Vagina (tissue), 2 donors: ENCODE measurements at regions not wholly inside any gene's neighbourhood (a gene's known extent, or its start where the extent isn't known, plus 50 kb on each side); places are given as distances from the start of the nearest gene placed in this dataset.
"Not testable (repeated sequence)": the region's sequence is repeated elsewhere in the genome, so short reads cannot be mapped to it uniquely, and the experiment has no call there.

Experiments used
- DNase-seq, 2 donors: peaks; one replicate each; pipeline ENCODE4 v3.0.0-alpha.2; 2017; ENCODE audit errors: extremely low spot score in 2 of 2
- H3K27ac ChIP-seq: fragments of 200-600 bp; sonication (generic); one replicate; pipeline ENCODE4 v1.5.1; 2019
- H3K27me3 ChIP-seq: fragments of 200-600 bp; sonication (generic); one replicate; pipeline ENCODE4 v1.5.1; 2019
- H3K36me3 ChIP-seq, 2 donors: fragments of 200-600 bp; sonication (generic); one replicate each; pipeline ENCODE4 v1.5.1; 2017 to 2019
- H3K4me1 ChIP-seq: fragments of 200-600 bp; sonication (generic); one replicate; pipeline ENCODE4 v1.5.1; 2019
- H3K4me3 ChIP-seq, 2 donors: fragments of 200-600 bp; sonication (generic); 1 replicate in 1 of 2; 2 replicates in 1 of 2; pipeline ENCODE4 v1.5.1; 2016 to 2019
- H3K9me3 ChIP-seq: fragments of 200-600 bp; sonication (generic); one replicate; pipeline ENCODE4 v1.5.1; 2019
- POLR2A ChIP-seq, 2 donors: fragments of 450-650 bp; IDR thresholded peaks; one replicate each; pipeline ENCODE4 v1.6.1; 2017; ENCODE audit warnings: antibody characterized with exemption in 2 of 2, mild to moderate bottlenecking in 2 of 2, moderate library complexity in 2 of 2
- POLR2AphosphoS5 ChIP-seq, 2 donors: sonication (generic); formaldehyde crosslinking; IDR thresholded peaks; one replicate each; pipeline ENCODE4 v1.9.0; 2017; ENCODE audit warnings: antibody characterized with exemption in 2 of 2, mild to moderate bottlenecking in 2 of 2, low read depth in 1 of 2; ENCODE audit not compliant: insufficient read depth in 1 of 2
- intact Hi-C: fragments of 100-400 bp; cut with DNase I; formaldehyde crosslinking; loops from one replicate; pipeline ENCODE4 v1.15.1; 2023
- TF ChIP-seq, protein P1 (sequence below), 3 experiments: fragments of 450-650 bp in 2 of 3; fragments of 200-600 bp in 1 of 3; sonication (generic) in 1 of 3; IDR thresholded peaks; one replicate each; pipeline ENCODE4 v1.5.1; 2017 to 2019; ENCODE audit warnings: antibody characterized with exemption in 3 of 3, mild to moderate bottlenecking in 2 of 3, moderate library complexity in 2 of 3

- Histone ChIP-seq H3K4me1 (no peaks in the 10 kb centered on the region), H3K36me3 (no peaks in the 10 kb centered on the region), H3K9me3 (no peaks in the 10 kb centered on the region), H3K27ac (no peak overlapping the region), H3K4me3 (no peak overlapping the region), H3K27me3 (no peaks in the 10 kb centered on the region)
- no peak for TF ChIP-seq POLR2A (IDR thresholded peaks at IDR 0.05)
- TF ChIP-seq, protein P1, sequence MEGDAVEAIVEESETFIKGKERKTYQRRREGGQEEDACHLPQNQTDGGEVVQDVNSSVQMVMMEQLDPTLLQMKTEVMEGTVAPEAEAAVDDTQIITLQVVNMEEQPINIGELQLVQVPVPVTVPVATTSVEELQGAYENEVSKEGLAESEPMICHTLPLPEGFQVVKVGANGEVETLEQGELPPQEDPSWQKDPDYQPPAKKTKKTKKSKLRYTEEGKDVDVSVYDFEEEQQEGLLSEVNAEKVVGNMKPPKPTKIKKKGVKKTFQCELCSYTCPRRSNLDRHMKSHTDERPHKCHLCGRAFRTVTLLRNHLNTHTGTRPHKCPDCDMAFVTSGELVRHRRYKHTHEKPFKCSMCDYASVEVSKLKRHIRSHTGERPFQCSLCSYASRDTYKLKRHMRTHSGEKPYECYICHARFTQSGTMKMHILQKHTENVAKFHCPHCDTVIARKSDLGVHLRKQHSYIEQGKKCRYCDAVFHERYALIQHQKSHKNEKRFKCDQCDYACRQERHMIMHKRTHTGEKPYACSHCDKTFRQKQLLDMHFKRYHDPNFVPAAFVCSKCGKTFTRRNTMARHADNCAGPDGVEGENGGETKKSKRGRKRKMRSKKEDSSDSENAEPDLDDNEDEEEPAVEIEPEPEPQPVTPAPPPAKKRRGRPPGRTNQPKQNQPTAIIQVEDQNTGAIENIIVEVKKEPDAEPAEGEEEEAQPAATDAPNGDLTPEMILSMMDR (IDR thresholded peaks at IDR 0.05) = no peak
- no peak for TF ChIP-seq POLR2AphosphoS5 (IDR thresholded peaks at IDR 0.05; ENCODE audit: insufficient read depth in 1 of 2, low read depth in 1 of 2)
- intact Hi-C loops = no loop called here
- no peak for DNase-seq
Observed at GRCh38 chr5:87576867-87577266, 164.1 kb upstream of the CCNH start.

DNA sequence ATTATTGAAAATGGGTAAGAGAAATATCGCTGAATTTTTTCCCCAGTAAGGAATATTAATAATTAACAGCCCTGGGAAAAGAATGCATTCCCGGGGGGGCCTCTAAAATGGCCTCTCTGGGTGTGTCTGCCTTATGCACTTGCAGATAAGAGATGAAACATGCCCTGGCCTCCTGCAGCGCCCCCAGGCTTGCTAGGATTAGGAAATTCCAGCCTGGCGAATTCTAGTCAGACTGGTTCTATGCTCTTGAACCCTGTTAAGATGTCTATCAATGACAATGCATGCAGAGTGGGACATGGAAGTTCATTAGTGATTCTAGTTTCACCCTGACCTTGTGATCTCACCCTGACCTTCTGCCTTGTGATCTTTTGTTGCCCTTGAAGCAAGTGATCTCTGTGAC is 163.6 kb upstream of the CCNH start:
- H3K27me3 ChIP-seq, H3K4me1 ChIP-seq, intact Hi-C loops, H3K9me3 ChIP-seq, H3K36me3 ChIP-seq, H3K4me3 ChIP-seq, H3K27ac ChIP-seq, DNase-seq: not testable (repeated sequence)

DNA sequence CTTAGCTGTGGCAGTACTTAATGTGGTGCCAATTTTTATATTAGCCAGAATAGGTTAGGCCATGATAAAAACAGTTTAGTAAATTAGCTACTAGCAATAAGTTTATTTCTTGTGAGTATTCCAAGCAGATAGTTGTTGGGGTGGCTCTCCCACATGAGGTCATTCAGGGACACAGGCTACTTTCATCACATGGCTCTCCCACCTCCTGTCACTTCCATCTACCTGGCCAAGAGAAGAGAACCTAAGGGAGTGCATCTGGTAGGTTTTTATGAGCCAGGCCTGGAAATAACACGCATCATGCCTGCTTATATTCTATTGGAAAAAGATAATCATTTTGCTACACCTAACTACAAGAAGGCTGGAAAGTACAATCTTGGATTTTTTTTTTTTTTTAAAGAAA is 161.4 kb upstream of the CCNH start:
- Histone ChIP-seq H3K27me3 (no peaks in the 10 kb centered on the region), H3K9me3 (no peaks in the 10 kb centered on the region), H3K27ac (no peak overlapping the region), H3K4me3 (no peak overlapping the region), H3K4me1 (no peaks in the 10 kb centered on the region), H3K36me3 (no peaks in the 10 kb centered on the region)
- intact Hi-C loops = no loop called here
- no peak for DNase-seq
- TF ChIP-seq POLR2A (IDR thresholded peaks at IDR 0.05) (no peak), POLR2AphosphoS5 (IDR thresholded peaks at IDR 0.05; ENCODE audit: insufficient read depth in 1 of 2, low read depth in 1 of 2) (no peak)
- TF ChIP-seq, protein P1 (IDR thresholded peaks at IDR 0.05) = no peak

DNA sequence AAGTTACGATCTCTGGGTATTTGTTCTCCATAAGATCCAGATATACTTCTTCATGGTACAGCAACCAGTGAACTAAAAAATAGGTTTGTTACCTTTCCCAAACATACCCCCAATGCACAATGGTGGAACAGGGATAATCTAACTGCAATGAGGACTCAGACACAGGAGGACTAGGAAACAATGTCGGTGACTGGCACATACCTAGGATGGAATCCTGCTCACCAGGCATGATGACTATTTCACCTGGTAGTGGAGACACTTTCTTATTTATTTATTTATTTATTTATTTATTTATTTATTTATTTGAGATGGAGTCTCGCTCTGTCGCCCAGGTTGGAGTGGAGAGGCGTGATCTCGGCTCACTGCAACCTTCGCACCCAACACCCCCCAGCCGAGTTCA is 159.9 kb upstream of the CCNH start:
- DNase-seq = no peak
- Histone ChIP-seq H3K9me3 (no peaks in the 10 kb centered on the region), H3K27ac (no peak overlapping the region), H3K36me3 (no peaks in the 10 kb centered on the region), H3K4me1 (no peaks in the 10 kb centered on the region), H3K4me3 (no peak overlapping the region), H3K27me3 (no peaks in the 10 kb centered on the region)
- TF ChIP-seq POLR2AphosphoS5 (IDR thresholded peaks at IDR 0.05; ENCODE audit: insufficient read depth in 1 of 2, low read depth in 1 of 2) (no peak), POLR2A (IDR thresholded peaks at IDR 0.05) (no peak)
- TF ChIP-seq, protein P1 (IDR thresholded peaks at IDR 0.05) = no peak
- intact Hi-C loops = no loop called here

DNA sequence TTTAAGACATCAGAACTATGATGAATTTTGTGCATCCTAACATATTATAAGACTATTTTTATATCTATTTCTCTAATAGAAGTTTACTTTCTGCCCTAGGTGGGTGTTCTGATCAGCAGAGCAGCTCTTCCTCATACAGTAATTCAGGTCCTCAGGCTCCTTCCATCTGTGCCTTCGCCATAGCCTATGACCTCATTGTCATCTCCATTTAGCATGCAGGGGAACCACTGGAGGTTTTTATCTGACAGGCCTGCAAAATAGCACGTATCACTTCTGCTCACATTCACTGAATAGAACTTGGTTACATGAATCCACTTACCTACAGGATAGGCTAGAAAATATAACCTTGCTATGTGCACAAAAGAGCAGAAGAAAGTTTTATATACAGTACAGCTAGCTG is 159.4 kb upstream of the CCNH start:
- TF ChIP-seq POLR2AphosphoS5 (IDR thresholded peaks at IDR 0.05; ENCODE audit: insufficient read depth in 1 of 2, low read depth in 1 of 2) (no peak), POLR2A (IDR thresholded peaks at IDR 0.05) (no peak)
- TF ChIP-seq, protein P1 (IDR thresholded peaks at IDR 0.05) = no peak
- DNase-seq = no peak
- no peaks in the 10 kb centered on the region for H3K36me3 ChIP-seq
- H3K4me3 ChIP-seq = no peak overlapping the region
- no peak overlapping the region for H3K27ac ChIP-seq
- H3K9me3 ChIP-seq = no peaks in the 10 kb centered on the region
- intact Hi-C loops = no loop called here
- H3K27me3 ChIP-seq = no peaks in the 10 kb centered on the region
- no peaks in the 10 kb centered on the region for H3K4me1 ChIP-seq

DNA sequence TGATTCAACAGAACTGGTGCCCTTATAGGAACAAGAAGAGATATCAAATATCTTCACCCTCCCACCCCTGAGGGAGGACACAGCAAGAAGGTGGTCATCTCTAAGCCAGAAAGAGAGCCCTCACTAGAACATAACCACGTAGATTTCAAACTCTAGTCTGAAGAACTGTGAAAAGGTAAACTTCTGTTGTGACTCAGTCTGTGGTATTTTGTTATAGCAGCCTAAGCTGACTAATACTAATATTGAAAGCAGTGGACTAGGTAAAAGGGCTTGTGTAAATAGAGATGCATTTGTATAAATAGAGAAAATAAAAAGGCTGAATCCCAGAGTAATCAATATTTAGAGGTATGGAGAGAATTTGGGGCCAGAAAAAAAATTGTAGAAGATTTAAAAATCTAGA is 157.6 kb upstream of the CCNH start:
- TF ChIP-seq, protein P1 (IDR thresholded peaks at IDR 0.05) = no peak
- TF ChIP-seq POLR2A (IDR thresholded peaks at IDR 0.05) (no peak), POLR2AphosphoS5 (IDR thresholded peaks at IDR 0.05; ENCODE audit: insufficient read depth in 1 of 2, low read depth in 1 of 2) (no peak)
- H3K4me3 ChIP-seq = no peak overlapping the region
- DNase-seq = no peak
- no peaks in the 10 kb centered on the region for H3K36me3 ChIP-seq
- intact Hi-C loops = no loop called here
- H3K27me3 ChIP-seq = no peaks in the 10 kb centered on the region
- H3K27ac ChIP-seq = no peak overlapping the region
- no peaks in the 10 kb centered on the region for H3K9me3 ChIP-seq
- no peaks in the 10 kb centered on the region for H3K4me1 ChIP-seq
